Activated CD4-positive, alpha-beta memory T cell treated with anti-CD3 and anti-CD28 coated beads for 36 hours (primary cell): ENCODE measurements at regions not wholly inside any gene's neighbourhood (a gene's known extent, or its start where the extent isn't known, plus 50 kb on each side); places are given as distances from the start of the nearest gene placed in this dataset.
"Not testable (repeated sequence)": the region's sequence is repeated elsewhere in the genome, so short reads cannot be mapped to it uniquely, and the experiment has no call there.

Experiments
- CTCF ChIA-PET: fragments of 350-600 bp; sonication (Branson Sonifier 250); formaldehyde crosslinking; loops from one replicate; lab custom pipeline; 2021; ENCODE audit warnings: antibody characterized with exemption, inconsistent platforms; lab: Charles Lee
- POLR2A ChIA-PET: fragments of 350-600 bp; sonication (Branson Sonifier 250); formaldehyde crosslinking; loops from one replicate; lab custom pipeline; 2021; ENCODE audit warnings: antibody characterized with exemption; lab: Charles Lee
- DNase-seq: peaks from one replicate; pipeline ENCODE4 v3.0.0-alpha.2; 2020
- H3K27ac Mint-ChIP-seq: one replicate; pipeline ENCODE4 v1.8.0; 2021; ENCODE audit warnings: mixed read lengths
- H3K27me3 Mint-ChIP-seq: one replicate; pipeline ENCODE4 v1.8.0; 2021; ENCODE audit warnings: mixed read lengths
- H3K36me3 Mint-ChIP-seq: one replicate; pipeline ENCODE4 v1.8.0; 2021; ENCODE audit warnings: mixed read lengths
- H3K4me1 Mint-ChIP-seq: one replicate; pipeline ENCODE4 v1.8.0; 2021; ENCODE audit warnings: low read depth, mixed read lengths
- H3K4me3 Mint-ChIP-seq: one replicate; pipeline ENCODE4 v1.8.0; 2021; ENCODE audit warnings: mild to moderate bottlenecking, mixed read lengths
- H3K9me3 Mint-ChIP-seq: one replicate; pipeline ENCODE4 v1.8.0; 2021; ENCODE audit warnings: mixed read lengths
- intact Hi-C: fragments of 100-400 bp; cut with micrococcal nuclease; formaldehyde crosslinking; loops from one replicate; pipeline ENCODE4 v1.15.1; 2023

- no peak overlapping the region for H3K27ac Mint-ChIP-seq
- DNase-seq, result no peak
- H3K27me3 Mint-ChIP-seq, result no peaks in the 10 kb centered on the region
- no peak overlapping the region for H3K4me3 Mint-ChIP-seq
- H3K36me3 Mint-ChIP-seq, result no peaks in the 10 kb centered on the region
- no peaks in the 10 kb centered on the region for H3K4me1 Mint-ChIP-seq
- H3K9me3 Mint-ChIP-seq, result peaks cover 3% of the 10 kb centered on the region
- ChIA-PET CTCF (no interaction called here), POLR2A (no interaction called here)
- intact Hi-C loops, result no loop called here
These were observed 1384.3 kb upstream of the PCDH20 start for GRCh38 chr13:62799931-62800436.

GRCh38 chr13:62799038-62799535 lies 1383.4 kb upstream of the PCDH20 start:
- no peaks in the 10 kb centered on the region for H3K27me3 Mint-ChIP-seq
- no peak overlapping the region for H3K4me3 Mint-ChIP-seq
- CTCF ChIA-PET, result no interaction called here
- POLR2A ChIA-PET, result no interaction called here
- no peak overlapping the region for H3K27ac Mint-ChIP-seq
- H3K4me1 Mint-ChIP-seq, result no peaks in the 10 kb centered on the region
- peaks cover 3% of the 10 kb centered on the region for H3K9me3 Mint-ChIP-seq
- H3K36me3 Mint-ChIP-seq, result no peaks in the 10 kb centered on the region
- no peak for DNase-seq
- intact Hi-C loops, result no loop called here

GRCh38 chr13:62793850-62794249 lies 1378.2 kb upstream of the PCDH20 start:
- peaks cover 10% of the 10 kb centered on the region for H3K9me3 Mint-ChIP-seq
- H3K4me3 Mint-ChIP-seq, result no peak overlapping the region
- CTCF ChIA-PET, result no interaction called here
- DNase-seq, result no peak
- H3K27ac Mint-ChIP-seq, result no peak overlapping the region
- H3K36me3 Mint-ChIP-seq, result no peaks in the 10 kb centered on the region
- intact Hi-C loops, result no loop called here
- H3K4me1 Mint-ChIP-seq, result no peaks in the 10 kb centered on the region
- no peaks in the 10 kb centered on the region for H3K27me3 Mint-ChIP-seq
- POLR2A ChIA-PET, result no interaction called here

GRCh38 chr13:62781866-62782265 lies 1366.2 kb upstream of the PCDH20 start:
- Mint-ChIP-seq H3K9me3 (peaks cover 8% of the 10 kb centered on the region), H3K27ac (no peak overlapping the region), H3K4me1 (no peaks in the 10 kb centered on the region), H3K4me3 (no peak overlapping the region), H3K36me3 (no peaks in the 10 kb centered on the region), H3K27me3 (no peaks in the 10 kb centered on the region)
- ChIA-PET CTCF (no interaction called here), POLR2A (no interaction called here)
- no peak for DNase-seq
- intact Hi-C loops, result no loop called here

GRCh38 chr13:62779161-62779560 lies 1363.5 kb upstream of the PCDH20 start:
- Mint-ChIP-seq H3K9me3 (peaks cover 11% of the 10 kb centered on the region), H3K36me3 (no peaks in the 10 kb centered on the region), H3K4me3 (no peak overlapping the region), H3K27me3 (no peaks in the 10 kb centered on the region), H3K27ac (no peak overlapping the region), H3K4me1 (no peaks in the 10 kb centered on the region)
- intact Hi-C loops, result no loop called here
- POLR2A ChIA-PET, result no interaction called here
- CTCF ChIA-PET, result no interaction called here
- DNase-seq, result no peak

GRCh38 chr13:62767473-62767872 lies 1351.8 kb upstream of the PCDH20 start:
- Mint-ChIP-seq H3K27ac (no peak overlapping the region), H3K36me3 (no peaks in the 10 kb centered on the region), H3K4me3 (no peak overlapping the region), H3K4me1 (no peaks in the 10 kb centered on the region), H3K27me3 (no peaks in the 10 kb centered on the region), H3K9me3 (peaks cover 3% of the 10 kb centered on the region)
- intact Hi-C loops, result no loop called here
- ChIA-PET POLR2A (no interaction called here), CTCF (no interaction called here)
- no peak for DNase-seq

- DNase-seq, result no peak
- peaks cover 6% of the 10 kb centered on the region for H3K9me3 Mint-ChIP-seq
- H3K4me1 Mint-ChIP-seq, result no peaks in the 10 kb centered on the region
- H3K27ac Mint-ChIP-seq, result no peak overlapping the region
- no peaks in the 10 kb centered on the region for H3K27me3 Mint-ChIP-seq
- intact Hi-C loops, result no loop called here
- POLR2A ChIA-PET, result no interaction called here
- CTCF ChIA-PET, result no interaction called here
- H3K4me3 Mint-ChIP-seq, result no peak overlapping the region
- H3K36me3 Mint-ChIP-seq, result no peaks in the 10 kb centered on the region
These were observed 1345.1 kb upstream of the PCDH20 start for GRCh38 chr13:62760724-62761123.

GRCh38 chr13:62747629-62748028 lies 1332.0 kb upstream of the PCDH20 start:
- peaks cover 17% of the 10 kb centered on the region for H3K9me3 Mint-ChIP-seq
- POLR2A ChIA-PET, result no interaction called here
- H3K36me3 Mint-ChIP-seq, result no peaks in the 10 kb centered on the region
- no peak for DNase-seq
- no peak overlapping the region for H3K27ac Mint-ChIP-seq
- CTCF ChIA-PET, result no interaction called here
- intact Hi-C loops, result no loop called here
- H3K27me3 Mint-ChIP-seq, result no peaks in the 10 kb centered on the region
- H3K4me1 Mint-ChIP-seq, result no peaks in the 10 kb centered on the region
- H3K4me3 Mint-ChIP-seq, result no peak overlapping the region

- Mint-ChIP-seq H3K4me3 (no peak overlapping the region), H3K4me1 (no peaks in the 10 kb centered on the region), H3K27ac (no peak overlapping the region), H3K27me3 (no peaks in the 10 kb centered on the region), H3K36me3 (no peaks in the 10 kb centered on the region), H3K9me3 (peaks cover 17% of the 10 kb centered on the region)
- ChIA-PET POLR2A (no interaction called here), CTCF (no interaction called here)
- intact Hi-C loops, result no loop called here
- no peak for DNase-seq
These were observed 1331.5 kb upstream of the PCDH20 start for GRCh38 chr13:62747152-62747551.

- DNase-seq, intact Hi-C loops, H3K27me3 Mint-ChIP-seq, H3K36me3 Mint-ChIP-seq, CTCF ChIA-PET, H3K27ac Mint-ChIP-seq, POLR2A ChIA-PET, H3K4me3 Mint-ChIP-seq, H3K4me1 Mint-ChIP-seq: not testable (repeated sequence)
- peaks cover 24% of the 10 kb centered on the region for H3K9me3 Mint-ChIP-seq
These were observed 1314.1 kb upstream of the PCDH20 start for GRCh38 chr13:62729746-62730145.

GRCh38 chr13:62721893-62722292 lies 1306.2 kb upstream of the PCDH20 start:
- ChIA-PET POLR2A (no interaction called here), CTCF (no interaction called here)
- Mint-ChIP-seq H3K36me3 (no peaks in the 10 kb centered on the region), H3K27me3 (no peaks in the 10 kb centered on the region), H3K4me1 (no peaks in the 10 kb centered on the region), H3K4me3 (no peak overlapping the region), H3K9me3 (peaks cover 11% of the 10 kb centered on the region), H3K27ac (no peak overlapping the region)
- no peak for DNase-seq
- intact Hi-C loops, result no loop called here

GRCh38 chr13:62711948-62712347 lies 1296.3 kb upstream of the PCDH20 start:
- H3K36me3 Mint-ChIP-seq, DNase-seq, H3K27ac Mint-ChIP-seq, H3K4me3 Mint-ChIP-seq, H3K27me3 Mint-ChIP-seq, CTCF ChIA-PET, intact Hi-C loops, H3K4me1 Mint-ChIP-seq, POLR2A ChIA-PET: not testable (repeated sequence)
- H3K9me3 Mint-ChIP-seq, result peaks cover 17% of the 10 kb centered on the region

GRCh38 chr13:62710787-62711186 lies 1295.1 kb upstream of the PCDH20 start:
- H3K4me3 Mint-ChIP-seq, result no peak overlapping the region
- no peaks in the 10 kb centered on the region for H3K36me3 Mint-ChIP-seq
- intact Hi-C loops, result no loop called here
- no peaks in the 10 kb centered on the region for H3K27me3 Mint-ChIP-seq
- ChIA-PET CTCF (no interaction called here), POLR2A (no interaction called here)
- no peaks in the 10 kb centered on the region for H3K4me1 Mint-ChIP-seq
- no peak for DNase-seq
- peaks cover 23% of the 10 kb centered on the region for H3K9me3 Mint-ChIP-seq
- no peak overlapping the region for H3K27ac Mint-ChIP-seq
